ENCODE measurements at regions not wholly inside any gene's neighbourhood (a gene's known extent, or its start where the extent isn't known, plus 50 kb on each side); places are given as distances from the start of the nearest gene placed in this dataset.

DNA sequence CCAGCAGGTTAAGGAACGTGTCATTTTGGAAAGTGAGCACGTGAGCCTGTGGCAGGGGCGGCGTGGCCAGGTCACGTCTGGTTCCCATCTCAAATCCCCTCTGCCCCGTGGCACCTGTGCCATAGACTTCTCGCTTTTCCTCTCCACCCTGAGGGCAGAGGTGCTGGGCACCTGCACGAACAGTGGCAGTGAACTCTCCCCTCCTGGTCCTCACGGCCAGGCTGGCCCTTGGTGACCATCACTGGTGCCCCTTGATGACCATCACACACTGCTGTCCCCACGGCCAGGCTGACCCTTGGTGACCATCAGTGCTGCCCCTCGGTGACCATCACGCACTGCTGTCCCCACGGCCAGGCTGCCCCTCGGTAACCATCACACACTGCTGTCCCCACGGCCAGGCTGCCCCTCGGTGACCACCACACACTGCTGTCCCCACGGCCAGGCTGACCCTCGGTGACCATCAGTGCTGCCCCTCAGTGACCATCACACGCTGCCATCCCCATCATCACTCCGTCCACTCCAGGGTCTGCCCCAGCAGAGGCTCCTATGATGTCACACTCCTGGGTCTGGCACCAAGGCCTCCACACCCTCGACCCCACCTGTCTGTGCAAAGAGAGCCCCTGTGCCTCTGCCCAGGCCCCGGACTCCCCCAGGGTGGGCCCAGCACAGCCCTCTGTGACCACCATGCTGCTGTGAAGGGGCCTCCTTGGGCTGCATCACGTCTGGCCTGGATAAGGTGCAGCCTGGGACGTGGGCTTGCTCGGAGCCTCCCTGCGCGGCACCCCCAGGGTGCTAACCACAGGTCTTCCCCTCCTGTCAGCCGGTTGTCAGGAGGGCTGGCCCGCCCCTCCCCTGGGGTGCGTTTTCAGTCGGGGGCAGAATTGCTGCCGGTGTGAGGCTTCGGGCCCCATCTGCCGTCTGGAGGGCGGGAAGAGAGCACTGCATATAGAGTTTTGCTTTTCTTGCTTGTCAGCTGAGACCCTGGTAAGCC, 738.6 kb downstream of the BRD1 start:
- no peaks in the 10 kb centered on the region for H3K27me3 ChIP-seq (ENCODE audit: control insufficient read depth, insufficient read depth, low read length)
- H3K36me3 ChIP-seq (ENCODE audit: control insufficient read depth, insufficient read depth, low read length) = no peaks in the 10 kb centered on the region
- intact Hi-C loops (cut with micrococcal nuclease) = no loop called here
- ATAC-seq (no peak), DNase-seq (no peak)
- H3K36me3 Mint-ChIP-seq = no peaks in the 10 kb centered on the region
- no peak overlapping the region for H3K27ac Mint-ChIP-seq
- TF ChIP-seq, protein P1, sequence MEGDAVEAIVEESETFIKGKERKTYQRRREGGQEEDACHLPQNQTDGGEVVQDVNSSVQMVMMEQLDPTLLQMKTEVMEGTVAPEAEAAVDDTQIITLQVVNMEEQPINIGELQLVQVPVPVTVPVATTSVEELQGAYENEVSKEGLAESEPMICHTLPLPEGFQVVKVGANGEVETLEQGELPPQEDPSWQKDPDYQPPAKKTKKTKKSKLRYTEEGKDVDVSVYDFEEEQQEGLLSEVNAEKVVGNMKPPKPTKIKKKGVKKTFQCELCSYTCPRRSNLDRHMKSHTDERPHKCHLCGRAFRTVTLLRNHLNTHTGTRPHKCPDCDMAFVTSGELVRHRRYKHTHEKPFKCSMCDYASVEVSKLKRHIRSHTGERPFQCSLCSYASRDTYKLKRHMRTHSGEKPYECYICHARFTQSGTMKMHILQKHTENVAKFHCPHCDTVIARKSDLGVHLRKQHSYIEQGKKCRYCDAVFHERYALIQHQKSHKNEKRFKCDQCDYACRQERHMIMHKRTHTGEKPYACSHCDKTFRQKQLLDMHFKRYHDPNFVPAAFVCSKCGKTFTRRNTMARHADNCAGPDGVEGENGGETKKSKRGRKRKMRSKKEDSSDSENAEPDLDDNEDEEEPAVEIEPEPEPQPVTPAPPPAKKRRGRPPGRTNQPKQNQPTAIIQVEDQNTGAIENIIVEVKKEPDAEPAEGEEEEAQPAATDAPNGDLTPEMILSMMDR (IDR thresholded peaks at IDR 0.05) = no peak
- H3K9me3 Mint-ChIP-seq = no peaks in the 10 kb centered on the region
- WGBS (ENCODE audit: insufficient coverage) = 83% methylated on average over 35 of the region's 35 CpGs
- H3K4me1 ChIP-seq (ENCODE audit: control insufficient read depth, insufficient read depth, low read length) = no peaks in the 10 kb centered on the region
- H3K4me3 Mint-ChIP-seq = no peak overlapping the region
- H3K9me3 ChIP-seq (ENCODE audit: control insufficient read depth, insufficient read depth, low read length) = no peaks in the 10 kb centered on the region
- no peak overlapping the region for H3K4me3 ChIP-seq (ENCODE audit: low read length)
- H3K27me3 Mint-ChIP-seq (ENCODE audit: low read depth in 2 of 2) = no peaks in the 10 kb centered on the region
- no peaks in the 10 kb centered on the region for H3K4me1 Mint-ChIP-seq
- no peak overlapping the region for H3K27ac ChIP-seq (ENCODE audit: low read length)

DNA sequence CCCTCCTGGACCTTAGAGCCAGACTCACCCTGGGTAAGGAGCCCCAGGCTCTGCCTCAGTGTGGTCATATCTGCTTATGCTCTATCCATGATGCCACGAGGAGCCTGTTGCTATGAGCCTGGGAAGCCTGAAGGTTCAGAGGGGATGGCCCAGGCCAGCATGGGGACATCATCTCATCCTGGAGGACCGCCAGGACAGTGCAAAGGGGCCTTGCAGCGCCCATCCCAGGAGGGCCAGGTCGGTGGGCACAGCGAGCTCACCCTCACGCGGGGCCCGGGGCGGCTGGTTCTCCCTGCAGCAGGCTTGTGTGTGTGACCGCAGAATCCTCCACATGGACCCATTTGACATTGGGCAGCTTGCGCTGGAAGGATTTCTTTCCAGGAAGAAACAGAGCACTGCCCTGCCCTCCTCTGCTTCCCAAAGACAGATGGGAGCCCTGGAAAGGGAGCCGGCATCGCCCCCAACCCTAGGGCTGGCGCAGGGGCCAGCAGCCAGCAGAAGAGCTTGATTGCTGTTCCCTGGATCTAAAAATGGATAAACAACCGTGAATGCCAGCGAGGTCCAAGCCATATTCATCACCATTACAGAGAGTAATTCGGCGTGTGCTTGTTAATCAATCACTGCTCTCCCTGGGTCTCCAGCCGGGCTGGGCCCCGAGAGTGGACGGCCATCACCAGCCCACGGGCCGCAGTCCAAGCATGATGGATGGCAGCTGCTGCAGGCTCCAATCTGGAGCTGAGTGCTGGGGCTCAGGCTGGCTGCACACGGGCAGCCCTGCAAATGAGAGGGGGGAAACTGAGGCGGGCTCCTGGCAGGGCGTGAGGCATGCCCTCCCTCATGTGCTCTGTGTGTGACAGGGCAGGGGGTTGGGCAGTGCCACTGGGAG, 739.7 kb downstream of the BRD1 start:
- H3K27me3 ChIP-seq (ENCODE audit: control insufficient read depth, insufficient read depth, low read length) = no peaks in the 10 kb centered on the region
- no peak for ATAC-seq
- H3K9me3 ChIP-seq (ENCODE audit: control insufficient read depth, insufficient read depth, low read length) = no peaks in the 10 kb centered on the region
- DNase-seq = no peak
- TF ChIP-seq, protein P1 (IDR thresholded peaks at IDR 0.05) = no peak
- no peak overlapping the region for H3K27ac ChIP-seq (ENCODE audit: low read length)
- H3K4me3 ChIP-seq (ENCODE audit: low read length) = no peak overlapping the region
- no peaks in the 10 kb centered on the region for H3K27me3 Mint-ChIP-seq (ENCODE audit: low read depth in 2 of 2)
- intact Hi-C loops (cut with micrococcal nuclease) = no loop called here
- H3K27ac Mint-ChIP-seq = no peak overlapping the region
- no peaks in the 10 kb centered on the region for H3K9me3 Mint-ChIP-seq
- H3K4me1 Mint-ChIP-seq = no peaks in the 10 kb centered on the region
- no peaks in the 10 kb centered on the region for H3K36me3 Mint-ChIP-seq
- H3K4me3 Mint-ChIP-seq = no peak overlapping the region
- 84% methylated on average over 26 of the region's 26 CpGs for WGBS (ENCODE audit: insufficient coverage)
- no peaks in the 10 kb centered on the region for H3K36me3 ChIP-seq (ENCODE audit: control insufficient read depth, insufficient read depth, low read length)
- H3K4me1 ChIP-seq (ENCODE audit: control insufficient read depth, insufficient read depth, low read length) = no peaks in the 10 kb centered on the region

DNA sequence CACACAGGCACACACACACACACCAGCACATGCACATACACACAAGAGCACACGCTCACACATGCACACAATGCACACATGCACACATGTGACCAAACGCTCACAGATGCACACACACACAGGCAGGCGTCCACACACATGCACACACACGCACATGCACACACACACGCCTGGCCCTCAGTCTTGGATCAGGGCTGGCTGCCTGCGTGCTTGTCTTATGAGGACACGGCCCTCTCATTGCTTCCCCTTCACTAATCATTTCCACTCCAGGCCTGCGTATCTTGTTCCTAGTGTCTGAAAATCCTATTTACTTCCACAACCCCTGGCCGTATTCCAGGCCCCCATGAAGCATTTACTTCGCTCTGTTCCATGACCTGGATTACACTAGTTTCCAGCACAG, 740.5 kb downstream of the BRD1 start:
- no peak for ATAC-seq
- DNase-seq = no peak
- Histone ChIP-seq H3K27ac (ENCODE audit: low read length) (no peak overlapping the region), H3K36me3 (ENCODE audit: control insufficient read depth, insufficient read depth, low read length) (no peaks in the 10 kb centered on the region), H3K27me3 (ENCODE audit: control insufficient read depth, insufficient read depth, low read length) (no peaks in the 10 kb centered on the region), H3K9me3 (ENCODE audit: control insufficient read depth, insufficient read depth, low read length) (no peaks in the 10 kb centered on the region), H3K4me3 (ENCODE audit: low read length) (no peak overlapping the region), H3K4me1 (ENCODE audit: control insufficient read depth, insufficient read depth, low read length) (no peaks in the 10 kb centered on the region)
- Mint-ChIP-seq H3K27ac (no peak overlapping the region), H3K27me3 (ENCODE audit: low read depth in 2 of 2) (no peaks in the 10 kb centered on the region), H3K4me1 (no peaks in the 10 kb centered on the region), H3K36me3 (no peaks in the 10 kb centered on the region), H3K9me3 (no peaks in the 10 kb centered on the region), H3K4me3 (no peak overlapping the region)
- intact Hi-C loops (cut with micrococcal nuclease) = no loop called here
- TF ChIP-seq, protein P1 (IDR thresholded peaks at IDR 0.05) = no peak
- WGBS (ENCODE audit: insufficient coverage) = 77% methylated on average over 10 of the region's 10 CpGs
